Upper lobe of left lung (tissue), 6 donors: ENCODE measurements at regions not wholly inside any gene's neighbourhood (a gene's known extent, or its start where the extent isn't known, plus 50 kb on each side); places are given as distances from the start of the nearest gene placed in this dataset.

Source experiments
- ATAC-seq, 2 donors: fragments of 200-7000 bp; cut with Tn5 transposase; one replicate each; pipeline ENCODE4 v1.9.1; 2022; ENCODE audit warnings: mild to moderate bottlenecking in 2 of 2, moderate library complexity in 2 of 2; ENCODE audit not compliant: low FRiP score in 2 of 2
- DNase-seq, 2 donors: peaks; one replicate each; pipeline ENCODE4 v3.0.0-alpha.2; 2019 to 2020
- H3K27ac ChIP-seq, 4 donors: fragments of 200-600 bp; sonication (generic); one replicate each; pipeline ENCODE4 v1.5.1; 2016 to 2019
- H3K27me3 ChIP-seq, 4 donors: fragments of 200-600 bp; sonication (generic); one replicate each; pipeline ENCODE4 v1.5.1; 2017 to 2019
- H3K36me3 ChIP-seq, 4 donors: fragments of 200-600 bp; sonication (generic); one replicate each; pipeline ENCODE4 v1.5.1; 2016 to 2019
- H3K4me1 ChIP-seq, 4 donors: fragments of 200-600 bp; sonication (generic); one replicate each; pipeline ENCODE4 v1.5.1; 2018 to 2019
- H3K4me3 ChIP-seq, 4 donors: fragments of 200-600 bp; sonication (generic); one replicate each; pipeline ENCODE4 v1.5.1; 2017 to 2019; ENCODE audit warnings: mild to moderate bottlenecking in 2 of 4, moderate library complexity in 1 of 4
- H3K9me3 ChIP-seq, 4 donors: fragments of 200-600 bp; sonication (generic); one replicate each; pipeline ENCODE4 v1.5.1; 2018 to 2019
- EP300 ChIP-seq, 4 donors: sonication (generic); formaldehyde crosslinking; IDR thresholded peaks; one replicate each; pipeline ENCODE4 v1.5.1; 2017; ENCODE audit warnings: antibody characterized with exemption in 4 of 4, control low read depth in 2 of 4
- POLR2A ChIP-seq, 4 donors: fragments of 450-650 bp; IDR thresholded peaks; one replicate each; pipeline ENCODE4 v1.5.1; 2016 to 2017; ENCODE audit warnings: antibody characterized with exemption in 4 of 4, mild to moderate bottlenecking in 2 of 4
- POLR2AphosphoS5 ChIP-seq, 2 donors: sonication (generic); formaldehyde crosslinking; IDR thresholded peaks; one replicate each; pipeline ENCODE4 v1.5.1; 2017; ENCODE audit warnings: antibody characterized with exemption in 2 of 2
- WGBS, 2 donors: methylation state at CpG; one replicate each; pipeline ENCODE4 v1.1.5; 2017 to 2018; 5-methylcytosine and 5-hydroxymethylcytosine counted together
- TF ChIP-seq, protein P1 (sequence below), 6 experiments: fragments of 450-650 bp in 4 of 6; fragments of 200-600 bp in 2 of 6; sonication (generic) in 2 of 6; IDR thresholded peaks; one replicate each; pipeline ENCODE4 v1.5.1; 2016 to 2019; ENCODE audit warnings: antibody characterized with exemption in 6 of 6
- donor health status: DM: no; HTN: no; CAD: no; lungs with moderate emphysema.
- donor health status: DM: no; HTN: yes; CAD: no; lungs with severe emphysema.

DNA sequence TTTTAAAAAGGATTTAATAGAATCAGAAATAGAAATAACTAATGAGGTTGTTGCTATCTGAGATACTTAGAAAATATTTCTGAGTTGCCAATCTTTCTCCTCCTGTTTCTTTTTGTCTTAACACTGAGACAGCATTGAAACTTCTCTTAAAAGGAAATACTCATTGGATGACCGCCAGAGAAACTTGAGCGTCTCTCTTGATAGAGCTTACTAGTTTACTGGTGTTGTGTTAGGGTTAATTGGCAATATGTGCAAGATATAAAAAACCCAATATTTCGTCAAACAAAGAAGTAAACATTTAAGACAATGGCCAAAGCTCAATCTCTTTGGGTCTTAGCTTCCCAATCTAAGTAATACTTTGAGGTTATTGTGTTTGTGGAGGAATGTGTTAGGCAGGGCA is 176.4 kb upstream of the CHD1 start:
- no peaks in the 10 kb centered on the region for H3K4me1 ChIP-seq
- H3K9me3 ChIP-seq = no peaks in the 10 kb centered on the region
- ATAC-seq (no peak), DNase-seq (no peak)
- no peaks in the 10 kb centered on the region for H3K27me3 ChIP-seq
- TF ChIP-seq, protein P1, sequence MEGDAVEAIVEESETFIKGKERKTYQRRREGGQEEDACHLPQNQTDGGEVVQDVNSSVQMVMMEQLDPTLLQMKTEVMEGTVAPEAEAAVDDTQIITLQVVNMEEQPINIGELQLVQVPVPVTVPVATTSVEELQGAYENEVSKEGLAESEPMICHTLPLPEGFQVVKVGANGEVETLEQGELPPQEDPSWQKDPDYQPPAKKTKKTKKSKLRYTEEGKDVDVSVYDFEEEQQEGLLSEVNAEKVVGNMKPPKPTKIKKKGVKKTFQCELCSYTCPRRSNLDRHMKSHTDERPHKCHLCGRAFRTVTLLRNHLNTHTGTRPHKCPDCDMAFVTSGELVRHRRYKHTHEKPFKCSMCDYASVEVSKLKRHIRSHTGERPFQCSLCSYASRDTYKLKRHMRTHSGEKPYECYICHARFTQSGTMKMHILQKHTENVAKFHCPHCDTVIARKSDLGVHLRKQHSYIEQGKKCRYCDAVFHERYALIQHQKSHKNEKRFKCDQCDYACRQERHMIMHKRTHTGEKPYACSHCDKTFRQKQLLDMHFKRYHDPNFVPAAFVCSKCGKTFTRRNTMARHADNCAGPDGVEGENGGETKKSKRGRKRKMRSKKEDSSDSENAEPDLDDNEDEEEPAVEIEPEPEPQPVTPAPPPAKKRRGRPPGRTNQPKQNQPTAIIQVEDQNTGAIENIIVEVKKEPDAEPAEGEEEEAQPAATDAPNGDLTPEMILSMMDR (IDR thresholded peaks at IDR 0.05) = no peak
- TF ChIP-seq EP300 (IDR thresholded peaks at IDR 0.05) (no peak), POLR2AphosphoS5 (IDR thresholded peaks at IDR 0.05) (no peak), POLR2A (IDR thresholded peaks at IDR 0.05) (no peak)
- no peak overlapping the region for H3K4me3 ChIP-seq
- H3K27ac ChIP-seq = no peak overlapping the region
- H3K36me3 ChIP-seq = no peaks in the 10 kb centered on the region
- WGBS, 2 donors = 29 to 30% methylated on average over 3 of the region's 3 CpGs

DNA sequence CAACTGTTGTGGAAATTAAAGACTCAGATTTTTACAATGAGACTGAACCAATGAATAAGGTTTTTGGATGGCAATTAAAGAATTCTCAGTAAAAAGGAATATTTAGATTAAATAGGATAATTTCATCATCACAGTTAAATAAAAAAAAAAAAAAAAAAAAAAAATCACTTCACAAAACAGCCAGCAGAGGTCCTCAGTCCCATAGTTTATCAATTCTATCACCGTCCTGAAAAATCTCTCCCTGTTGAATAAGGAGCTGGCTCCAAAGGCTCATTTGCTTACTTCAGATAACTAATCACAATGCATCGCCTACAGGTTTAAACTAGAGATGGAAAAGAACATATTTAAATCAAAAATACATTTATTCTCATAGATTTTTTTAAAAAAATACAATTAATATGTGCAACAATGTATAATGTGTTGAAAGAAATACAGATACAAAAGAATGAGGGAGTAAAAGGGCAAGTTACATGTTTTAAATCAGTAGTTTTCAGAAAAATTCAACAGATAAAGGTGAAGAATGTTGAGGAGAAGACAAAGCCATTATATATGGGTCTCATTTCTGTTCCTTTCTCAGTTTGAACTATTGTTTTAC is 175.8 kb upstream of the CHD1 start:
- no peaks in the 10 kb centered on the region for H3K27me3 ChIP-seq
- DNase-seq = no peak

GRCh38 chr5:99102073-99102697 is 173.4 kb upstream of the CHD1 start:
- TF ChIP-seq POLR2A (IDR thresholded peaks at IDR 0.05) = no peak
- TF ChIP-seq, protein P1 (IDR thresholded peaks at IDR 0.05) = no peak
- no peak for TF ChIP-seq EP300 (IDR thresholded peaks at IDR 0.05)
- no peak for TF ChIP-seq POLR2AphosphoS5 (IDR thresholded peaks at IDR 0.05)
- H3K27me3 ChIP-seq = no peaks in the 10 kb centered on the region
- no peaks in the 10 kb centered on the region for H3K4me1 ChIP-seq
- no peaks in the 10 kb centered on the region for H3K9me3 ChIP-seq
- no peak for DNase-seq
- no peak overlapping the region for H3K4me3 ChIP-seq
- H3K27ac ChIP-seq = no peak overlapping the region
- no peak for ATAC-seq
- 46% methylated on average over 3 of the region's 3 CpGs for WGBS, 2 donors
- H3K36me3 ChIP-seq = no peaks in the 10 kb centered on the region

More for the DNA sequence above, 175.8 kb upstream of the CHD1 start:
- TF ChIP-seq, protein P1 (IDR thresholded peaks at IDR 0.05) = peak in 5 of 6 experiments; percentile 14 to 47 (median 34)
- no peak for TF ChIP-seq POLR2A (IDR thresholded peaks at IDR 0.05)
- 6 to 7% methylated on average over 2 of the region's 2 CpGs for WGBS, 2 donors
- Histone ChIP-seq H3K27ac (no peak overlapping the region), H3K4me3 (no peak overlapping the region), H3K36me3 (no peaks in the 10 kb centered on the region), H3K4me1 (no peaks in the 10 kb centered on the region), H3K9me3 (no peaks in the 10 kb centered on the region)
- peak in 1 of 2 donors; percentile 68 for ATAC-seq

- TF ChIP-seq POLR2AphosphoS5 (IDR thresholded peaks at IDR 0.05) (no peak), POLR2A (IDR thresholded peaks at IDR 0.05) (no peak), EP300 (IDR thresholded peaks at IDR 0.05) (no peak)
- TF ChIP-seq, protein P1 (IDR thresholded peaks at IDR 0.05) = no peak
- H3K4me1 ChIP-seq = no peaks in the 10 kb centered on the region
- no peak overlapping the region for H3K4me3 ChIP-seq
- no peak overlapping the region for H3K27ac ChIP-seq
- DNase-seq (no peak), ATAC-seq (no peak)
- no peaks in the 10 kb centered on the region for H3K9me3 ChIP-seq
- H3K36me3 ChIP-seq = no peaks in the 10 kb centered on the region
- H3K27me3 ChIP-seq = no peaks in the 10 kb centered on the region
Observed at GRCh38 chr5:99099691-99100090, 170.9 kb upstream of the CHD1 start.
